ENCODE measurements at regions not wholly inside any gene's neighbourhood (a gene's known extent, or its start where the extent isn't known, plus 50 kb on each side); places are given as distances from the start of the nearest gene placed in this dataset.

- TF ChIP-seq POLR2A (IDR thresholded peaks at IDR 0.05) (no peak), CTCF (IDR thresholded peaks at IDR 0.05) (no peak)
Measured at GRCh38 chr18:78297048-78297447, 682.6 kb upstream of the SALL3 start.

All from heart left ventricle (tissue), 13 donors.